ENCODE measurements at regions not wholly inside any gene's neighbourhood (a gene's known extent, or its start where the extent isn't known, plus 50 kb on each side); places are given as distances from the start of the nearest gene placed in this dataset.

DNA sequence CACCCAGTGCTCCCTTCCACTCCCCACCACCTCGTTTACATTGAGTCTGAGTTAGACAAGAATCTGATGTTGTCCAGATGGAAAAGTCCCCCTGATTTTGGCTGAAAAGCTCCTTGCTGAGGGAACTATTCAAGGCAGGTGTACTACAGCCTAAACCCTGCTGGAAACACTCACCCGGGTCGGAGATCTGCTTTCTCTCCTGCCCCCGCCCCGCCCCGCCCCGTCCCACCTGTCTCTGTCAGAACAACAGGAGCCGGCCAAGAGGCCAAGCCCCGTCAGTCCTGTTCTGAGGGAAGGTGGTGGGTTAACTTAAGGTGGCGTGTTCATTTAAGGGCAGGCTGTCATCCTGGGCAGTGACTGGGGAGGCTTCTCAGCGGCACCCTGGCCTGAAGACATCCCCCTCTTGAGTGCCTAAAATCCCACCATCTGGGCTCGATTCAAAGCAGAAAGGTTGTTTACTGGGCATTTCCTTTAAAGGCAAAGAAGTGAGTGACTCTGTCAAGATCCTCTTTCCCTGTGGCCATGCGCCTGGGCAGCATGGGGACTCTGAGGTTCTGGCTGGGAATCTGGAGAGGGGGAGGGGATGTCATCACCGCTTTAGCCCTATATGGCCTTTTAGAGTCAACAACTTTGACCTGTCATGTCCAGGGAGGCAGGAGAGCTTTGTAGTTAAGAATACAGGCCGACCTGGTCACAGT is 71.1 kb upstream of the NEURL1B start:
- no peak for DNase-seq (ENCODE audit: low read depth, low spot score)

DNA sequence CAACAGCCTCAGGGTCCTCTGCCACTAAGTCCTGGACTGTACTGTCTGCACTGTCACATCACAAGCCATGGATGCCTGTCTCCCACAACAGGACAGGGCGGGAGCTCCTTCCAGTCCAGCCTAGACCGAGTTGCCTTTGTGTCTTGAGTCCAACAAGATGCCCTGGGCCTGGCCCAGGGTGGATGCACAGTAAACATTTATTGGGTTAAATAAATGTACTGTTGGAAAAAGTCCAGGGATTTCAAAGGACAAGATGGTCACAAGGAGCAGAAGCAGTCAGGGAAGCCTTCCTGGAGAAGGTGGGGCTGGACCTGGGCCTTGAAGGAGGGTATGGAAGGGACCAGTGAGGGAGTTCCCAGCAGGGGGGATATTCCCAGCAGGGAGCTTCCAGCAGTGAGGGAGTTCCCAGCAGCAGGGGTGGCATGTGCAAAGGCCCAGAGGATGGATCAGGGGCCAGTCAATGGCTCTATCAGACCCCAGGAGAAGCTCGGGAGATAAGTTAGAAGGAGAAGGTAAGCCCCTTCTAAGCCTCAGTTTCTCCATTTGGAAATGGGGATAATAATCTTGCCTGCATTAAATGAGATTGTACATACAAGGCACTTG is 72.7 kb upstream of the NEURL1B start:
- DNase-seq (ENCODE audit: low read depth, low spot score) = no peak

DNA sequence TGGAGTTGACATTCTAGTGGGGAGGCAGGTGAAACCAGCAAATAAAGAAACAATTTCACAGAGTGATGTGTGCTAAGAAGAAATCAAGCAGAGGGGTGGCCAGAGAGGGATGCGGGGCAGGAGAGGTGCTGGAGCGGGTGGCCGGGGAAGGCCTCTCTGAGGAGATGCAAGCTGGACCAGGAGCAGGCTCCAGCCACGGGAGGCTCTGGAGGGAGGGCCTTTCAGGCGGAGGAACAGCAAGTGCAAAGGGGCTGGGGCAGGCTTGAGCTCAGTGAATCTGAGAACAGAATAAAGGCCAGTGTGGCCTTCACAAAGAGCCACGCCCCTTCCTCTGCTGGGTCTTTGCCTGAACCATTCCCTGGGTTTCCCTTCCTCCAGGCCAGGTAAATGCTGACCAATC is 73.2 kb upstream of the NEURL1B start:
- no peak for DNase-seq (ENCODE audit: low read depth, low spot score)

DNA sequence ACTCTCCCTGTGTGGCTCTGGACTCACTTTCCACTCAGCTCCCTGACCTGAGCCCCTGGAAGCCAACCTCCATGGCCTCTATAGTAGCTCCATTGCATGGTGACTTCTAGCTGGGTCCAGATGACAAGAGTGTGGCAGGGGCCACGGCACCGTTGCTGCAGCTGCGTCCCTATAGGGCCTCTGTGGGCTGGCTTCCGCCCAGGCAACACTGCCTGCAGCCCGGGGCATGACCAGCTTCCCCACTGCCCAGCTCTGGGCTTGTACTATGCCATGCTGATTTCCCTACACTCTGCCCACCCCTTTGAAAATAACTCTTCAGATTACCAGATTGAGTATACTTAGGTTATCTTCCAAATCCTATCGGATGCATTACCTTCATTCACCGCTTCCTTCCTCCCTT is 73.8 kb upstream of the NEURL1B start:
- DNase-seq (ENCODE audit: low read depth, low spot score) = no peak

DNA sequence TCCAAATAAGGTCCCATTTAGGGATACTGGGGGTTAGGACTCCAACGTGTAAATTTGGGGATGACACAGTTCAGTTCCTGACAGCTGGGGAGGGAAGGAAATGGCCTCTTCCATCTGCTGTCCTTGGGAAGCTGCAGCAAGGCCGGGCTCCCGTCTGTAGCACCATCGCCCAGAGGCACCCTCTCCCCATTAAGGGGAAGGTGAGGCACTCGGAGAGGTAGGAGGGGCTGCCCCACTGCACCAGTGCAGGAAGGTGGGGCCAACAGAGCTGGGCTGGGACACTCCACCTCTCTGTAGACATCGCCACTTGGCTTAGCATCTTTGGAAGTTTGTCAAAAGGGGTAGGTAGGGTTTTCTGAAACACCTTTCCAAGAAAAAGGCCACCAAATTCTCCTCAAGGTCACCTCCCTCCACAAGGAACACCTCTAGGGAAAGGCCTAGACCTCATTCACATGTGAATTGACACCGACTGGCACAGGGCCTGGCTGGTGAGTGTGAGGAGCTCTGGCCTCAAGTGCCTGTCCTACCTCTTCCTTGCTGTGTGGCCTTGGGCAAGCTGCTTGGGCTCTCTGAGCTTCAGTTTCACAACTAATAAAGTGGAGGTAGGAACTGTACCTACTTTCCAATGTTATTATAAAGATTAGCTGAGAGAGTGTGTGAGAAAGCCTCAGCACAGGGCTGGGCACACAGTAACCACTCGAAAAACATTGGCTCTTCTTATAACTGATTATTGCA is 75.0 kb upstream of the NEURL1B start:
- DNase-seq (ENCODE audit: low read depth, low spot score) = no peak

DNA sequence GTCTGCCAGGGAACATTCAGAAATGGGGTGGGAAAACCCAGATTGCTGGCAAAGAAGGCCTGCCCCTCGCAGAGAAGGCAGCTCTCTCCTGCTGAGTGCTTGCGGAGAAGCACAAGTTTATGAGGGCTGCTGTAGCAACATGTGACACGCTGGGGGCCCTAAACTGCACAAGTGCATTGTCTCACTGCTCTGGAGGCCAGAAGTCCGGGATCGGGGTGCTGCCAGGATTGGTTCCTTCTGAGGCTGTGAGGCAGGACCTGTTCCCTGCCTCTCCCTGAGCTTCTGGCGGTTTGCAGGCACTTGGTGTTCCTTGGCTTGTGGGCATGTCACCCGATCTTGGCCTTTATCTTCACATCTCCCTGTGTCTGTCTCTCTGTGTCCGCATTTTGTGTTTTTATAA is 75.6 kb upstream of the NEURL1B start:
- no peak for DNase-seq (ENCODE audit: low read depth, low spot score)

DNA sequence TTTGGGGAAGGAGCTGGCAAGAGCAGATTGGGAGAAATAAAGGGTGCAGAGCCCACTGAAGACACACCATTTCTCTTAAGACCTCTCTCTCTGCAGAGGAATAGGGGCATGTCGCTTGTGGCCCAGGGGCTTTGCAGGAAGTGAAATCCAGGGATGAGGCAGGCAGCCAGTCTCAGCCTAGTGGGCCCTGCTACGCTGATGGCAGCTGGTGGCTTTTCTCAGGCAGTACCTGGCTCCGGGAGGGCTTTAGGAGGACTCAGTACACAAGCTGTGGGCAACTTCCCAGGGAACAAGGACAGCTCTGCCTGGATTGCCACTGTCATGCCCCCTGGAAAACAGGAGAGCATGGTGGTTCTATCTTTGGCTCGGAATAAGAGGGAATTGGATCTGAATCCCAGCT is 76.2 kb upstream of the NEURL1B start:
- no peak for DNase-seq (ENCODE audit: low read depth, low spot score)

DNA sequence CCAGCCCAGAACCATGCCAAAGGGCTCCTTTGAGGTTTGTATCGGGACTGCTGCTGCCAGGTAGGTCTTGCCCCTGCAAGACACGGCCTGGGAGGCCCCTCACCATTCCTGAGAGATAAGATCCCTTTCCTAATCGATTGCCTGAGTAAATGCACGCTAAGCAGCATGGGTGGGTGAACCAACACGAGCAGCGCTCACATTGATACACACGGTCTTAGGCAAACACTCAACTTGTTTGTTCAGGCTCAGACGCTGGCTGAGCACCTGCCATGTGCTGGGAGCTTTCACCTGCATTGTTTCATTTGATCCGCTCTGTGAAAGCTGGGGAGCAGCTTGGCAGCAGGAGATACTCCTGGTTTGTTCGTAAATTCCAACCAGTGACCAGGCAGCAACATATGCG is 76.9 kb upstream of the NEURL1B start:
- DNase-seq (ENCODE audit: low read depth, low spot score) = no peak

DNA sequence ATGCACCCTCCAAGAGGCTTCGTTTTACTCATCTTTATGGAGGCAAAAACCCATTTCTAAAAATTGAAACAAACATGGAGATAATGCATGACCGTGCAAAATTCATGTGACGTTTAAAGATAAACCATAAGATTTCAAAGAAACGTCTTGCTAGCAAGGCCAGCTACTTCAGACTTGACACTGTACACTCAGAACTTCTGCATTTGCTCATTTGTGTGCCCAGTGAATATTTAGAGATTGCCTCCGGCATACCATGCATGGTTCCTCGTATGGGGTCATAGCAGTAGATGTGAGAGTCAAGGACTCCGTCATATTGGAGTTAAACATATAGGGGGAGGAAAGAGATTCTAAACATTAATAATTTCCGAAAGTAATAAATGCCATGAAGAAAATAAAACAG is 78.6 kb upstream of the NEURL1B start:
- DNase-seq (ENCODE audit: low read depth, low spot score) = no peak

DNA sequence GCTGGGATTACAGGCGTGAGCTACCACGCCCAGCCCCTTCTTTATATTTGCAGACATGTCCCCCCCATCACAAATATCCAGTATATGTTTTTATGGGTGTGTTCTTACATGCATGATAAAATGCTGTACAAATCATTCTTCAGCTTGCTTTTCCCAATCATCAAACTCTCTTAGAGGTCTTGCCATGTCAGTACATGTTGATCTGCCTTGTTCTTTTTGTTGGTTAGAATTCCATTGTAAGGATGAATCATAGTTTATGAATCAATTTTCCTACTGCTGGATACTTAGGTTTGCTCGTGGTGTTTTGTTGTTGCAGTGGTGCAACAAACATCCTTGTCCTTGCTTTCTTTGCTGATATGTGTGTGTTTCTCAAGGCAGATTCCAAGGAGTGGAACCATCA is 79.9 kb upstream of the NEURL1B start:
- no peak for DNase-seq (ENCODE audit: low read depth, low spot score)

DNA sequence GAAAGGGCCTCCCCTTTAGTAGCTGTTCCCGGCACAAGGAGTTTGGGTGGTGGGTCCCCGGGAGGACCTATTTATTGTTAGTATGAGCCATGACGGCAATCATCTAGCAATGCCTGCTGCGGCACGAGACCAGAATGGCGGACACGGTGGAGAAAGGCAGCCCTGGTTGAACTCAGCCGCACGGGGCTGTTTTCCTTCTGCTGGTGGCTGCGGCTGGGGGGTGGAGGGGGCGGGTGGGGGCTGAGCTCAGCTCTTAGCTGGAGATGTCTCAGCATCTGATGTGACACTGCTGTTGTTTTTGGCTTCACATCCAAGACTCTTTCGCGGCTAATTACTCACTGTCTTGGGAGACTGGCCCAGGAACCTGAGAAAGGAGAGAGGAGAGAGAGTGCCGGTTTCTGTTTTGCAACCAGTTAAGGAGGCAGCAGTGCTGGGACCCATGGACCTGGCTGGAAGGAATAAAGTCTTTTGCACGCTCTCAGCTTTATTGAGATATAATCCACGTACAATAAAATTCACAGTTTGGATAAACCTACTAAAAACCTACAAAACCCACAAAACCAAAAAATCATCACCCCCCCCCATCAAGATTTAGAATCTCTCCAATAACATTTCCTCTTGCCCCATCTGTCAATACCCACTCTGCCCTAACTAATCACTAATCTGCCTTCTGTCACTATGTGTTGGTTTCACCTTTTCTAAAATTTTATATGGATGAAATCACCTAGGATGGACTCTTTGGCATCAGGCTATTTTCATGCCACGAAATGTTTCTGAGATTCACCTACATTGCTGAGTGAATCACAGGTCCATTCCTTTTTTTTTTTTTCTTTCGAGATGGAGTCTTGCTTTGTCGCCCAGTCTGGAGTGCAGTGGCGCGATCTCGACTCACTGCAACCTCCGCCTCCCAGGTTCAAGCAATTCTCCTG is 81.8 kb upstream of the NEURL1B start:
- peak; percentile 70 for DNase-seq (ENCODE audit: low read depth, low spot score)

DNA sequence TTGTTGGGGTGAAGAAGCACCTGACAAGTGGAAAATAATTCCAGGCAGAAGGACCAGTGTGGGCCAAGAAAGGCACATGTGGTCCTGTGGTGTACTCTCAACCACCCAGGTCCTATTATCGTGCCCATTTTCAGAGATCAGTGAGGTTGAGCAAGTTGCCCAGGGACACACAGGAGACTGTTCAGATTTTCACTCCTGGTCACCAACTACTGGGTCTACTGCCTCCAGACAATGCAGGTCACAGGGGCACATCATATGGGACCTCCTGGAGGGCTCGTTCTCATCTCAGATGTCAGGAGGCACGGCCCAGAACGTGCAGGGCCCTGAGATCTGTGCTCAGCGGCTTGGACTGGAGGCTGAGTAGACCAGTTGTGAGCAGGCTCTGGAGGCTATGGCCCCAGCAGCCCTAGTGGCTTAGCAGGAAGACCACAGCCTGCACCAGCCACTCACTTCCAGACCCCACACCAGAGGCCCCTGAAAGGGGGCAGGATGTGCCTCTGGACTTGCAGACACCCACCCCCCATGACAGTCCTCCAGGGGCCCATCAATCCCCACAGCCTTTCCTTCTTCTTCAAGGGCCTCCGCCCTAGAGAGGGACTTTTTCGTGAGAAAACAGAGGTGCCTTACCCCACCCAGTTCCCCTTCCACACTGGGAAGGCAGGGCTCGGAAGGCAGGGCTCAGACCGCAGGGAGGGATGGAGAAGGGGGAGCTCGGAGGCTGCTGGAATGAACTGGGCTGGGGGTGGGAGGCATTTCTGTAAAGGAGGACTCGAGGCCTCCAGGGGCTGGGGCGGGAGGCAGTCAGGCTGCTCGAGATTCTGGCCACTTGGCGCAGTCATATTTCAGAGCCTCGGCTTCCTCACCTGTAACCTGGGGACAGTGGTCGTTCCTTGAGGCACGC is 82.7 kb upstream of the NEURL1B start:
- no peak for DNase-seq (ENCODE audit: low read depth, low spot score)

DNA sequence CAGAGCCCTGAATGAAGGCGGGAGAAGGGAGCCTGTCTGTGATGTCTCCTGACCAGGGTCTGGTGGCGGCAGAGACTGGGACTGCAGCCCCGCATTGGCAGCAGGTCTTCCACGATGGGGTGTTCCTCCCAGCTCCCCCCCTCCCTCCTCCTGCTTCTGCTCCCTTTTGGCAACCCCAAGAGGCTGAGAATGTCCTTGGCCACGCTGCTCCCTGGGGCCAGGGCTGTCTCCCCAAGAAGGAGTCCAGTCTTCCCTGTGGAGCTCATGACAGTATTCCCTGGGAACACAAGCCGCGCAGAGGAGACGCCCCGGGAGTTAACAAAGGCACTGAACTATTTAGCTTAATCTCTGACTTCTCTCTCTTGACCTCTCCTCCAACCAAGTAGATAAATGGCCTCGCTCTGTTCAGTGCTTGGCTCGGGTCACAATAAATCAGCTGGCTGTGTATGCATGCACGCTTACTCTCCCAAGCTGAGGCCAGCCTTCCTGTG is 84.0 kb upstream of the NEURL1B start:
- DNase-seq (ENCODE audit: low read depth, low spot score) = no peak

DNA sequence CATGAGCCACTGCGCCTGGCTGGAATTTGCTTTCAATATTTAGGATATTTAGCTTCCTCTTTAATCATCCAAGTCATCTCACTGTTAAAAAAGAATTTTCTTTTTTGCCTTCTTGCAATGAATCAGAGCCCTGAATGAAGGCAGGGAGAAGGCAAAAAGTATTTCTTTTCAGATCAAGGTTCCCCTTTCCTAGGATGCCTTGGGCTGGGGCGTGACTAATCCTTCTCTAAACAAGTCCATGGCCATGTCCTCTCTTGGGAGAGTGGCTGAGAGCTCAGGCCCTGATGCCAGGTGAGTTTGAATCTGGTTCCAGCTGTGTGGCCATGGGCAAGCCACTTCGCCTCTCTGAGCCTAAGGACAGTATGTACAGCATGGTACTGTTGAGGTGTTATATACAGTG is 84.8 kb upstream of the NEURL1B start:
- no peak for DNase-seq (ENCODE audit: low read depth, low spot score)

DNA sequence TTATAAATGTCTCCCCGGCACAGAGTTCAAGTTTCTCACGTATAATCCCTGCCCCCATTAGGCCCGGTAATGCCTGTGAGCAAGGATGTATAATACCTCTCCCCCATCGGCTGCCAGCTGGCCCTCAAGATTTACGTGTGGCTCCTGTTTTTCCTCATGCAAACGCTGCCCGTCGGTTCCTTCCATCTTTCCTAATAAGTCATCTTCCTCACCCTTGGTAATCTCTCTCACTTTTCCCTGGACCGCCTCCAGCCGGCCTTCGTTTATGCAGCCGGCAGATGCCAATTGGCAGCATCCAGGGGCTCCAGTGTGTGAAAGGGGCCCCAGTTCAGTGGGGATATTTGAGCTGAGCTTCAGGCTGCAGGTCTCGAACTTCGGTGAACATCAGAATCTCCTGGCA is 86.5 kb upstream of the NEURL1B start:
- DNase-seq (ENCODE audit: low read depth, low spot score) = no peak

DNA sequence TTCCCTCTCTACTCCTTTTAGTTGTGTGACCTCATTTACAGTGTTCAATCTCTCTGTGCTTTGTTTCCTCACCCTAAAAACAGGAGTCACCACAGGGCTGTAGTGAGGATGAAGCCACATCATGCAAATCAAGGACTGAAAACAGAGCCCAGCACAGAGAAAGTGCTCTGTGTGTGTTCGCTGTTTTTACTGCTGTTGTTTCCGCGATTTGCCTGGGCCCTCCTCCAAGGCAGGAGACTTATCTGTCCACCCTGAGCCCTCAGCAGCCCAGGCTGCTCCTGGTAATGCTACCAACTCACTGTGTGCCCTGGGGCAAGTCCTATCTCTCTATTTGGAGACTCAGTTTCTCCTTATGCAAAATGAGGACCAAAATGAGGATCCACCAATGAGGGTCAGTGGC is 87.2 kb upstream of the NEURL1B start:
- DNase-seq (ENCODE audit: low read depth, low spot score) = no peak

DNA sequence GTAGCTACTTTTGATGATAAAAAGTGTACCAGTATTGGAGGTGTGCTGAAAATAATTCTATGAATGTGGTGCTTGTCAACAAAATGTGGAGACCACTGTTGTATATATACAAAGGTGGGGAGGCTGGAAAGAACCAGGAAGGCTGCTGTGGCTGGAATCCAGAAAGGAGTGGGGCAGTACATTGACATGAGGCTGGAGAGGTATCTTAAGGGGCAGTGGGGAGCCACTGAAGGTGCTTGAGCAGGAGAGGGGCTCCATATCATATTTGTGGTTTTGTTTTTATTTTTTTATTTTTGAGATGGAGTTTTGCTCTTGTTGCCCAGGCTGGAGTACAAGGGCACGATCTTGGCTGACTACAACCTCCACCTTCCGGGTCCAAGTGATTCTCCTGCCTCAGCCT is 87.9 kb upstream of the NEURL1B start:
- no peak for DNase-seq (ENCODE audit: low read depth, low spot score)

DNA sequence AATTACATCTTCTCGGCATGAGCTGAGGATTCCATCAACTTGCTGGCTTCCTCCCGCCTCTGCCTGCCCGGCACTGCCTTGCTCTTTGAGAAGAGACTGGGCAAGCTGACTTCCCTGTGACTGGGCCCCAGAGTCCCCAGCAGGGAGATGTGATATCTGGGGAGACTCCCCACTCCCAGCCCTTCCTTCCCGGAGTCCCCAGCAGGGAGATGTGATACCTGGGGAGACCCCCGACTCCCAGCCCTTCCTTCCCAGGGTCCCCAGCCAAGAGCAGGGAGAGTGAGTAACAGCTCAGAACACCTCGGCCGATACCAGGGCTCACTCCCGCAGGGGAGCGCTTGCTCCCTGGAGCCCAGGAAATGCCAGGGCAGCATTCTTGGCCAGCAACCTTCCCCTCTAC is 90.1 kb upstream of the NEURL1B start:
- DNase-seq (ENCODE audit: low read depth, low spot score) = no peak

DNA sequence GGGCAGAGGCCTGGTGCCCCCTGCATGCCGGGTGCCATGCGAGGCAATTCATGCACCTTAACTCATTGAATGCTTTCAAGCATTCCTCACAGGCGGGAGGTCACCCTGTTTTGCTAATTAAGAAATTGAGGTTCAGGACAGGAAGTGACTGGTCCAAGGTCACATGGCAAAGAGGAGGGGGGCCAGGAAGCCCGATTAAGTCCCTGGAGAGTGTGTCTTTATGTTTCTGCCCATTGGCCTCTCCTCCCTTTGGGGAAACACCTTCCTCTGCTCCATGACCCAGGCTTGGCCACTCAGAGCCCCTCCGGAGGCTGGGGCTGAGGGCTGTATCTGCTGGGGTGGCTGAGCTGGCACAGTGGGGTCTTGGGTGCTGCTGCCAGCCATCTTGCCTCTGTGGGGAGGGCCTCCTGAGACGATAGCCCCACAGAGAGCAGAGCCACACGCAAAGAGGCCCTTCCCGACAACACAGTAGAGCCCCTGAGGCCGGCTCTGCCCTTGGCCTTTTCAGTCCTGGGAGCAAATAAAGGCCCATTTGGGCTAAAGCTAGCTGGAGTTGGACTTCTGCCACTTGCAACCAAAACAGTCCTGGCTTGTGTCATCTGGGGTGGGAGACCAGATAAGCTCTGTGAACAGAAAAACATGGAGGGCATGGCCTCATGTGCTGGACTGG is 90.8 kb upstream of the NEURL1B start:
- DNase-seq (ENCODE audit: low read depth, low spot score) = no peak

DNA sequence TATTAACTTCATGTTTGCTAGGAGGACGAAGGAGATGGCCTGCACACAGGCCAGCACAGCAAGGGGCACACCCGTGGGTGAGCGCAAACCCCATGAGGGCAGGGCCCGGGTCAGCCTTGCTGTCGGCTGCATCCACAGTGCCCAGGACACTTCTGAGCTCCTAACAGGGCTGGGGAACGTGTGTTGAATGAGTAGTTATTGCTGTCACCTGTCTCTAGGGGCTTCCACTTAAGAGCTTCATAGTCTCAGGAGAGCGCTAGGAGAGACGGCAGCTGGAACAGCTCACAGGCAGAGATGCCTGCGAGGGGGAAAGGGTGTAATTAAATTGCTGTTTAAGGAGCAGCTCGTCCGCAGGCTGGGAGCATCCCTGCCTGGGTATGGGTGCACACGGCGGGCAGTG is 91.4 kb upstream of the NEURL1B start:
- no peak for DNase-seq (ENCODE audit: low read depth, low spot score)
